GM12891 (cell line): ENCODE measurements at regions not wholly inside any gene's neighbourhood (a gene's known extent, or its start where the extent isn't known, plus 50 kb on each side); places are given as distances from the start of the nearest gene placed in this dataset.
"Not testable (repeated sequence)": the region's sequence is repeated elsewhere in the genome, so short reads cannot be mapped to it uniquely, and the experiment has no call there.

Experiments
- POLR2A ChIP-seq: IDR thresholded peaks from 2 replicates; pipeline ENCODE4 v1.6.1; 2011; ENCODE audit warnings: low read depth, low read length, control low read depth
- POLR2AphosphoS5 ChIP-seq: IDR thresholded peaks from 2 replicates; pipeline ENCODE4 v1.6.1; 2011; ENCODE audit warnings: low read depth, low read length, control low read depth
- SPI1 ChIP-seq: IDR thresholded peaks from 2 replicates; pipeline ENCODE4 v1.6.1; 2011; ENCODE audit warnings: low read depth, low read length, control low read depth

DNA sequence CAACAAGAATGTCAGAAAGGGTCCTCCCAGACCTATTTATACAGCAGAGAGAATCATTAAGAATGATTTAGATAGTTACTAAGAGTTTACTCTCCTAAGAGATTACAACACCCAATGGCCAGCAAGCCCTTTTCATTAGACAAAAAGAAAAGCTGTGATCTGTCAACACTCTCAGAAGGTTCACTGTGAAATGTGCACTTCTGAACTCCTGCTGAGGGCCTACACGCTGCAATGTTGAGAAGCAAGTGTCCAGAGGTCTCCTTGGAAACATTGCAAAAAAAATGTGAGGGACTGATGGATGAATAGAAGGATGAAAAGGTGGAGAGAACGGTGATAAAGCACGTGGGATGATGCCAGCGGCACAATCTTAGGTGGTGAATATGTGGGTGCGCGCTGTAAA, 70.8 kb downstream of the GOLGA6L6 start:
- not testable (repeated sequence) for TF ChIP-seq POLR2AphosphoS5, SPI1, POLR2A
